ENCODE measurements at regions not wholly inside any gene's neighbourhood (a gene's known extent, or its start where the extent isn't known, plus 50 kb on each side); places are given as distances from the start of the nearest gene placed in this dataset.

DNA sequence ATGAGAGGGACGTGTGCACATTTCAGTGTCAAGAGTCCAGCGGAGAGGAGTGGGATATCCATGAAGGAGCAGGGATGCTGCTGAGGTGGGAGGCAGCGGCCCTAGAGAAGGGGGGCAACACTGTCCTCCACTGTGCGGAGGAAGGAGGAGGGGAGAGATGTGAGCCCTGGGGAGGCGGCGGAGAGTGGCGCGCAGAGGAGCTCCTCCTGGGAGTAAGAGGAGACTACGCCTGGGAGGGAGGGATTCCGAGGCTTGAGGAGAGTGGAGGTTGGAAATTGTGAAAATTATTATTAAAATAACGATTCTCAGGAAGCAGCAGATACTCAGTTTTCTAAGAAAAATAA lies 142.7 kb downstream of the CEP57L1 start:
- TF ChIP-seq, protein P1, sequence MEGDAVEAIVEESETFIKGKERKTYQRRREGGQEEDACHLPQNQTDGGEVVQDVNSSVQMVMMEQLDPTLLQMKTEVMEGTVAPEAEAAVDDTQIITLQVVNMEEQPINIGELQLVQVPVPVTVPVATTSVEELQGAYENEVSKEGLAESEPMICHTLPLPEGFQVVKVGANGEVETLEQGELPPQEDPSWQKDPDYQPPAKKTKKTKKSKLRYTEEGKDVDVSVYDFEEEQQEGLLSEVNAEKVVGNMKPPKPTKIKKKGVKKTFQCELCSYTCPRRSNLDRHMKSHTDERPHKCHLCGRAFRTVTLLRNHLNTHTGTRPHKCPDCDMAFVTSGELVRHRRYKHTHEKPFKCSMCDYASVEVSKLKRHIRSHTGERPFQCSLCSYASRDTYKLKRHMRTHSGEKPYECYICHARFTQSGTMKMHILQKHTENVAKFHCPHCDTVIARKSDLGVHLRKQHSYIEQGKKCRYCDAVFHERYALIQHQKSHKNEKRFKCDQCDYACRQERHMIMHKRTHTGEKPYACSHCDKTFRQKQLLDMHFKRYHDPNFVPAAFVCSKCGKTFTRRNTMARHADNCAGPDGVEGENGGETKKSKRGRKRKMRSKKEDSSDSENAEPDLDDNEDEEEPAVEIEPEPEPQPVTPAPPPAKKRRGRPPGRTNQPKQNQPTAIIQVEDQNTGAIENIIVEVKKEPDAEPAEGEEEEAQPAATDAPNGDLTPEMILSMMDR (IDR thresholded peaks at IDR 0.05), result no peak
- no peak for TF ChIP-seq ZFX (IDR thresholded peaks at IDR 0.05; ENCODE audit: borderline replicate concordance)
